GM12891 (cell line): ENCODE measurements at regions not wholly inside any gene's neighbourhood (a gene's known extent, or its start where the extent isn't known, plus 50 kb on each side); places are given as distances from the start of the nearest gene placed in this dataset.

Experiments used
- POLR2A ChIP-seq: IDR thresholded peaks from 2 replicates; pipeline ENCODE4 v1.6.1; 2011; ENCODE audit warnings: low read depth, low read length, control low read depth
- POLR2AphosphoS5 ChIP-seq: IDR thresholded peaks from 2 replicates; pipeline ENCODE4 v1.6.1; 2011; ENCODE audit warnings: low read depth, low read length, control low read depth
- POU2F2 ChIP-seq: IDR thresholded peaks from 2 replicates; pipeline ENCODE4 v1.6.1; 2011; ENCODE audit warnings: low read depth, mild to moderate bottlenecking, control low read depth, low read length, moderate library complexity
- SPI1 ChIP-seq: IDR thresholded peaks from 2 replicates; pipeline ENCODE4 v1.6.1; 2011; ENCODE audit warnings: low read depth, low read length, control low read depth

- TF ChIP-seq POU2F2 (no peak), SPI1 (no peak), POLR2A (no peak), POLR2AphosphoS5 (no peak)
Observed at GRCh38 chr3:152738656-152739055, 96.3 kb upstream of the P2RY1 start.
